ENCODE measurements at regions not wholly inside any gene's neighbourhood (a gene's known extent, or its start where the extent isn't known, plus 50 kb on each side); places are given as distances from the start of the nearest gene placed in this dataset.
"Not testable (repeated sequence)": the region's sequence is repeated elsewhere in the genome, so short reads cannot be mapped to it uniquely, and the experiment has no call there.

GRCh38 chr14:56990991-56991627 lies 180.8 kb upstream of the OTX2 start:
- DNase-seq: not testable (repeated sequence)

DNA sequence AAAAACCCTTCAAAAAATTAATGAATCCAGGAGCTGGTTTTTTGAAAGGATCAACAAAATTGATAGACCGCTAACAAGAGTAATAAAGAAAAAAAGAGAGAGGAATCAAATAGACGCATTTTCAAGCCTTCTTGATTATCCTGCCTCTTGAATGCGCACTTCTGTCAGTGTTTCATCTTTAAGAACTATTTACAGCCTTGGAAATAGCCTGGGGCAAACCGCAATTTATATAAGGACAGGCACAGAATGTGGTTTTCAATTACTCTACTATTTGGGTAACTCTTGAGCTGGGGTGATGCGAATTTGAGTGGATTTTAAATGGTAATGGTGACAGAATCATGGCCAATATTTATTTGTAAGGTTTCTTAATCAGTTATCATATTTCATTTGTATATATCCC lies 179.1 kb upstream of the OTX2 start:
- no peak for DNase-seq

DNA sequence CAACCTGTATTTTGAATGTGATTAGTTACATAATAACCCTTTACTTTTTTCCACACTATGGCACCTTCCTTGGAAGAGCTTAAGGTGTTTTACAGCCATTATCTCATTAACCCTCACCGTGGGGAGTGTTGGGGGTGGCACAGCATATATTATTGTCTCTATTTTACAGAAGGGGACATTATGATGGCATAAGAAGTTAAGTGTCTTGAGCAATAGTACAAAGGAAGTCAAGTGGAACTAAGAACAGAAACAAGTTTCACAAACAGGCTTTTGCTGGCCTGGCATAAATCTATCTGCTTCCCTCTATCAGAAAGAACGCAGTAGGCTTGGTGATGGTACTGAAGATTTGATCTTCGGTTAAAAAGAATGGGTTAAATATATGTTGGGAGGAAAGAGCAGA lies 169.7 kb upstream of the OTX2 start:
- DNase-seq: no peak

DNA sequence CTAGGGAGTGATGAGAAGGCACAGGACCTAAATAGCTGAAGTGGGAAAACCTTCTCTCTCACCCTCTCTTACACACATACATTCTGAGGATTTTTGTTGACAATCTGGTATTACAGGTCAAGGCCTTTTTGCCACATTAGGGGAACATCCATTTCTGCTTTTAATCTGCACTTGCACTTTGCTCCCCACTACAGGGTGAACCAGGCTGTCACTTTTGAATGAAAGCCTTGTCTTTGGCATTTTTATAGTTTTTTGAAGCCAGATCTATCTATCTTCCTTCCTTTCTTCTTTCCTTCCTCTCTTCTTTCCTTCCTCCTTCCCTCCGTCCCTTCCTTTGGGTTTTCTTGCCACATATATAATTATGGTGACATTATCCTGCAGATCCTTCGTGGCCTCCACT lies 165.9 kb upstream of the OTX2 start:
- DNase-seq: no peak

DNA sequence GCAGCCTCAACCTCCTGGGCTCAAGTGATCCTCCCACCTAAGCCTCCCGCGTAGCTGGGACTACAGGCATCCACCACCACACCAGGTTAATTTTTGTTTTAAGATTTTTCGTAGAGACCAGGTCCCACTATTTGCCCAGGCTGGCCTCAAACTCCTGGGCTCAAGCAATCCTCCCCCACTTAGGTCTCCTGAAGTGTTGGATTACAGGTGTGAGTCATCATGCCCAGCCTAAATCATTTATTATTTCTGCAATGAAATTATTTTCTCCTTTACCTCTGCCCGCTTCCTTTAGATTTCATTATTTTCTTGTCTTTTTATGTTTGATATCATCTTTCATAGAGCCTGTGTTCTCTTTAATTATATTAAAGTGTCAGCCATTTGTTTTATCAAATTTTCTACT lies 165.2 kb upstream of the OTX2 start:
- no peak for DNase-seq

DNA sequence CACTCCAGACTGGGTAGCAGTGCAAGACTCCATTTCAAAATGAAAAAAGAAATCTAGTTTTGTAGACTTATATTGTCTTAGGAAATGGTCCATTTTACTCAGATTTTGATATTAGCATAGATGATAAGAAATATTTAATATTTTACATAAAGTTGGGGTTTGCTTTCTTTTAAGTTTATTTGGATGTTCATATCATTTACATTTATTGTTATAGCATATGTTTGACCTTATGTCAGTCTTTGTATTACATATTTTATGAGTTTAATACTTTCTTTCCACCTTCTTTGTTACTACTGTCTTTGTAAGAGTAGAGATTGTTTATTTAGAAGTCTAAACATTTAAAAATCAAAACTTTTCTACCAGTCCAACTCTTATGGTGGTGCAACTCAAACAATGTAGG lies 162.7 kb upstream of the OTX2 start:
- no peak for DNase-seq

DNA sequence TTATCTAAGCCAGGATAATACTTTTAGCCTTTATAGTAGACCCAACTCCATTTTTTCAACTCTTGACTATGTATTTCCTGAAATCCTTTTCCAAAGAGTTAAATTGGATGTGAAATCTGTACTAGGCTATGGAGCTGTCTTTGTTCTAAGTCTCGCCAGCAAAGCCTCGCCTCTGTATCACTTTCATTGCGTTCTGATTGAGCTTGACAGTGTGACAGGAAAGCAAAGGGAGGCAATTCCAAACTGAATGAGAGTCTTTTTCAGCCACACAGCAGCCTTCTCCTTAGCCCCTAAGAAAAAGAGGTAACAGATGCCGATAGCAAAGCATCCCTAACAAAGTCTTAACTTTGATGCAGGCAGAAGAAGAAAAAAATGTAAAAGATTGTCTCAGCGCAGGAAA lies 154.6 kb upstream of the OTX2 start:
- DNase-seq: no peak

GRCh38 chr14:56963381-56963780 lies 153.1 kb upstream of the OTX2 start:
- no peak for DNase-seq

- no peak for DNase-seq
Measured at GRCh38 chr14:56962444-56963080, 152.3 kb upstream of the OTX2 start.

GRCh38 chr14:56959869-56960268 lies 149.6 kb upstream of the OTX2 start:
- no peak for DNase-seq

GRCh38 chr14:56959121-56959520 lies 148.8 kb upstream of the OTX2 start:
- no peak for DNase-seq

DNA sequence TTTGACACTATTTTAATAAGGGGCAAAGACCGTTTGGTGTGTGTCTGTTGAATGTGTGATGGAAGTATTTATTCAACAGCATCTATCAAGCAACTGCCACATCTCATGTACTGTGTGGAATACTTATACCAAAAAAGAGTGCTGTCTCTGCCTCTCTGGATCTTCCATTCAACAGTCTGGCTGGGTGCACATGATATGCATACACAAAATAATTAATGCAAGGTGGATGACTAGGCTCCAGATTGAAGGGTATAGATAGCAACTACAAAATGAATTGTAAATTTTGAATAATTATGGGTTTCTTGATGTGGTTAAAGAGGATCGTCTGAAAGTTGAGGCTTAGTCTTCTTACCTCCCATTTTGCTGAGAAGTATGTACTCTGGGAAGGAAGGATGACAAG lies 145.9 kb upstream of the OTX2 start:
- no peak for DNase-seq

- DNase-seq: no peak
Measured at GRCh38 chr14:56955745-56956144, 145.5 kb upstream of the OTX2 start.

DNA sequence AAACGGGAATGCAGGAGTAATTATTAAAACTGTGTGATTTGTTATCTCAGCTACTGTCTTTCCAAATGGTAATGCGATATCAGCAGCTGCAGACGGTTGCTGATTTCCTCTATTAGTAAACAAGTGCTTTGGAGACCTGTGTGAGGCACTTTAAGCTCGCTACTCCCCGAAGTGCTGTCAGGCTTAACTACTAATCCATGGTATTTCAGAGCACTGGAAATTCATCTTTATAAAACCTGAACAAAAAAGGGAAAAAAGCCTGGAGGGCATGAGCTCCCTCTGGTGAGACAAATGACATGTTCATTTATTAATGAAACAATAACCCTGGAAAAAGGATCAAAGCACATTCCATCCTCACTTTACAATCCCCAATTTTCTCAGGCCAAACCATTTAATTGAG lies 143.6 kb upstream of the OTX2 start:
- no peak for DNase-seq

- DNase-seq: no peak
Measured at GRCh38 chr14:56952766-56953473, 142.6 kb upstream of the OTX2 start.

DNA sequence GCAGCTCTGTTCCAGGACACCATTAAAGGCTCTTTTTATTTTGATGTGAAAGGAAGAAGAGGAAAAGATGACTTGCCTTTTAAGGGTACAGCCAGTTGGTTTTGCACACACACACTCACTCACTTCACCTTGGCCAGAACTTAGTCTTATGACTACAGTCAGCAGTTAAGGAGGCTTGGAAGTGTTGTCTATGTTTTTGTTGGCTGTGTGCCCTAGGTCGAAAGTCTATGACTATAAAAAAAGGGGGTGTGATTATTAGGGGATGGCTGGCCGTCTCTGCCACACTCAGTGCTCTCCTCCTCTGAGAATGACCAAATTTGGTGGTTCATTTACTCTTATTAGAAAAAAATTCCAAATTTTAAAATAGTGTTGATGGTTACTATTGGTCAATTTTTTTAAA lies 139.5 kb upstream of the OTX2 start:
- no peak for DNase-seq

- DNase-seq: no peak
Measured at GRCh38 chr14:56945291-56945690, 135.0 kb upstream of the OTX2 start.

GRCh38 chr14:56944397-56944796 lies 134.1 kb upstream of the OTX2 start:
- no peak for DNase-seq

- DNase-seq: no peak
Measured at GRCh38 chr14:56933446-56933845, 123.2 kb upstream of the OTX2 start.

- DNase-seq: no peak
Measured at GRCh38 chr14:56918849-56919574, 108.7 kb upstream of the OTX2 start.

DNA sequence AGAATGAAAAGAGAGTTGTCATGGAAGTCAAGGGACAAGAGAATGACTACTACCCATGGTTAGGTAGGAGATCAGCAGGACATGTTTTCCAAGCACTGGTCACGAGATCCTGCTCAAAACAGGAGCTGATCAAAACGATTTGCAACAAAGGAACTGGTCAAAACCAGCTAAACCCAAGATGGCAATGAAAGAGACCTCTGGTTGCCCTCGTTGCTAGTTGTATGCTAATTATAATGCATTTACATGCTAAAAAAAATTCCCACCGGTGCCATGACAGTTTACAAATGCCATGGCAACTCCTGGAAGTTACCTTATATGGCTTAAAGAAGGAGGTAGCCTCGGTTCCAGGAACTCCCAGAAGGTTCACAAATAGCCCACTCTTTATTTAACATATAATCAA lies 95.0 kb upstream of the OTX2 start:
- no peak for DNase-seq

DNA sequence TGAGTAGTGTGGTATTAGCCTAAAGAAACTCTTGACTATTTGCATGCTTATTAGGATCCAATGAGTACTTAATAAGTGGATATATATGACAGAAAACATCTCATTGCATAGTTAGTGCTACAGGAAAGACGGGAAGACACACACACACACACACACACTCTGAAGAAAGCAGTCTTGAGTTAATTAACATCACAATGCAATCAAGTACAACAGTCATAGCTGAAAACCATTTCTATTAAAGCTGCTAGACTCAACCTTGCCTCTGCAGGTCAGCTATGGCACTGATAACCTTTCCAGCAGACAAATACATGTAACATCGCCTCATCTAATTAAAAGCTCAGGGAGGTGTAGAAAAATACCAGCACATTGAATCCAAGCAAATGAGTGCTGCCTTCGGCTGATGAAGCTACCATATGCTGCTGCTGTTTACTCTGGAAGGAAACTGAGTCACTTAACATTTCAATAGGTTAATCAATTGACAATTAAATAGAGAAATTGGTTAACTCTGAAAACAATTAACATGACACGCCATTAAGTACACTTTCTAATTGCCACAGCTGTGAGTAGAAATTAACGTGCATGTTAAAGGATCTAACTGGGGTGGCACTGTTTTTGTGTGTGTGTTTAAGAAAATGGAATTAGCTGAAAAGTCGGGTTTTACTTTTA lies 93.2 kb upstream of the OTX2 start:
- no peak for DNase-seq

GRCh38 chr14:56902385-56902784 lies 92.1 kb upstream of the OTX2 start:
- no peak for DNase-seq
